GM18517 (cell line): ENCODE measurements at regions not wholly inside any gene's neighbourhood (a gene's known extent, or its start where the extent isn't known, plus 50 kb on each side); places are given as distances from the start of the nearest gene placed in this dataset.

Source experiments
- ATAC-seq: cut with Tn5 transposase; IDR thresholded peaks from one replicate; pipeline ENCODE4 v1.9.1; 2021; ENCODE audit warnings: mild to moderate bottlenecking, moderate library complexity; ENCODE audit not compliant: unreplicated experiment

GRCh38 chr2:126359494-126359893 lies 296.5 kb upstream of the GYPC start:
- no peak for ATAC-seq

GRCh38 chr2:126367361-126367760 lies 288.6 kb upstream of the GYPC start:
- ATAC-seq = no peak

DNA sequence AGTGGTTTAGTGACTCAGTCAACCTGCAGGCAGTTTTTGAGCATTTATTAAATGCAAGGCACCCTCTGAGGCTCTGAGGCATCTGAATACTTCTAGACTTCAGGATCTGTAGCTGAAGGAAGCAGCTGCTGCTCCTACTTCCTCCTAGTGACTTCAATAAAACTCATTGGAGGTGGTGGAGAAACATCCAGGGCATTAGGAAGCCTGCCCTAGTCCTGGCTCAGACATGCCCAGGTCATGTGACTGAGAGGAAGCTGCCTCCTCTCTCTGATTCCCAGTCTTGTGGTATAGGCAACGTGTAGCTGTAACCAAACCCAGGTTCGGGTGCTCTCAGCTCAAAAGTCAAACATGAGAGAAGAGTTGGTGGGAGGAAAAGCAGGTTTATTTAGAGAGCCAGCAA lies 287.2 kb upstream of the GYPC start:
- ATAC-seq = no peak

DNA sequence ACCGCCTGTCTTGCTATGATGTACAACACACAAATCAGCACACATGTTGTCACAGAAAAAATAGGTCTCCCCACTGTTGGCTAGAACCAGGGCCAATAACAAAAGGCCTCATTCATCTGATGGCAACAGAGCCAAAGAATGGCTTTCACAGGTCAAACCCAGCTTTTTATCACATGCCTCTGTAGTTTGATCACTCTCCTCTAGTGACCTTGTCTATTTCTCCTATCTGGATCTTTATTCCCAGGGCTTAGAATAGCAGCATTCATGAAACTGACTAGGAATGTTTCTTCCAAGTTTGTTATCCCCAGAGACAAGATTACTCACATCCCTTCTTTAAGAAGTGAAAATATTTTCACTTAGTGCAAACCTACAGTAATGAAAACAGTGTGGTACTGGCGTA lies 285.8 kb upstream of the GYPC start:
- no peak for ATAC-seq

DNA sequence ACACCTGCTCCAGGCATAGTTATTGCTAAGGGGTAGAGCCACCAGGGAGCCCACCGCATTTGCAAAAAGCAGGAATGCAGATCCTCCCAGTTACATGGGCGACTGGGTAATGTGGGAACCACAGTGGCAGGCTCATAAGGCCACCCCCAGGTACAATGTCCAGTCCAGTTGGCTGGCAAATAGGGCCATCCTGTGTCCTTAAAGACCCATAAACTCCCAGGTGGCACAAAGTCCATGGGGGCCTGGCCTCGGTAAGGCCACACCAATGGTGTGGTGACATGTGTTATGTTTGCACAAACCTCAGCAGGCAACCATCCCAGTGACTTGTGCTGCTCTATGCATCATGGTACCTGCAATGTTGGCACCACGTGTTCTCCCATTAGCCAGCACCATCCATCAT lies 283.6 kb upstream of the GYPC start:
- ATAC-seq = no peak

GRCh38 chr2:126378176-126378575 lies 277.8 kb upstream of the GYPC start:
- no peak for ATAC-seq

GRCh38 chr2:126381091-126381490 lies 274.9 kb upstream of the GYPC start:
- ATAC-seq = no peak

GRCh38 chr2:126382998-126383397 lies 273.0 kb upstream of the GYPC start:
- no peak for ATAC-seq

DNA sequence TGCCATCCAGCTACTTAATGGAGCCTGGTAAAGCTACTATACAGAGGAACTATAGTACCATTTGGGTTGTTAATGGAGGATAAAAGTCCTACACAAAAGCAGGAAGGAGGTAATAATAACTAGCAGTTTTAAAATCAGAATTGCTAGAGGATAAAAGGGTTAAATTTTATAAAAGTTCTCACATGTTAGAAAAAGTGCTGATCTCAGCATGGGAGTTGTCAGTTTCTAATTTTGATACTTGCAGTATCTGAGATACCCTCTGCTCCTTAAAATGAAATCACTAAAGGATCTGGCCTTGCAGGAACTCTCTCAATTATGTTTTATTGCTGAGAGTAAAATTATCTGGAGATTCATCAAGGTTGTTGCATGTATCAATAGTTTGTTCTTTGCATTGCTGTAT lies 272.2 kb upstream of the GYPC start:
- no peak for ATAC-seq

- ATAC-seq = no peak
Observed at GRCh38 chr2:126385441-126385840, 270.5 kb upstream of the GYPC start.

DNA sequence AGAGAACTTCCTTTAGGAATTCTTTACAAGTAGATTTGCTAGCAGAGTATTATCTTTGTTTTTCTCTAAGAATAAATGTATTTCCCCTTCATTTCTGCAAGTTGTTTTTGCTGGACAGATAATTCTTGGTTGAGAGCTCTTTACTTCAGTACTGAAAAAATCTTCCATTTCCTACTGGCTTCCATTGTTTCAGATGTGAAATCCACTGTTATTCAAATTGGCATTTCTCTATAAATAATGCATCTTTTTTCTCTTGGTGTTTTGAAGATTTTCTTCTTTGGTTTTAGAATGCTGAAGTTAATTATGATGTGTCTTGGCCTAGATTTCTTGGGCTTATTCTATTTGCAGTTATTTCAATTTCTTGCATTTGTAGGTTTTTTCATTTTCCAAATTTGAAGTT lies 270.0 kb upstream of the GYPC start:
- no peak for ATAC-seq

DNA sequence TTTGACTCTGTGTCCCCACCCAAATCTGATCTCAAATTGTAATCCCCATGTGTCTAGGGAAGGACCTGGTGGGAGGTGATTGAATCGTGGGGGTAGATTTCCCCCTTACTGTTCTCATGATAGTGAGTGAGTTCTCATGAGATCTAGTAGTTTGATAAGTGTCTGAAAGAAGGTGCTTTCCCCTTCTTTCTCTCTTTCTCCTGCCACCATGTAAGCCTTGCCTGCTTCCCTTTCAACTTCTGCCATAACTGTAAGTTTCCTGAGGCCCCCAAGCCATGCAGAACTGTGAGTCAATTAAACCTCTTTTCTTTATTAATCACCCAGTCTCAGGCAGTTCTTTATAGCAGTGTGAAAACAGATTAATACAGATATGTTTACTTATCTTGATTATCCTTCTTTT lies 266.5 kb upstream of the GYPC start:
- no peak for ATAC-seq

DNA sequence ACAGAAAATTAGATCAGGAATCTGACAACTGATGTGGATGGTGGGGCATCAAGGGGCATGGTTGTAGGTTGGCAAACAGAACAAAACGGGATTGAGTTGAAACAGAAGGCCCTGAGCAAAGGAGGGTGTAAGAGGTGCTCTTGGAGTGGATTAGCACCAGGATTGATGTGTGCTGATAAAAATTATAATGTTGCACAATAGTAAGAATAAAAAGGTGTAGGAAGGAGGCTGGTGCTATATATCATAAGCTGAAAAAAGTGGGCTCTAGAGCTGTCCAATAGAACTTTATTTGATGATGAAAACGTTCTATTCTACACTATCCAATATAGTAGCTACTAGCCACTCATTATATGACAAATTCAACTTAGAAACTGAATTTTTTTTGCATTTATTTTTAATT lies 263.1 kb upstream of the GYPC start:
- ATAC-seq = no peak

- no peak for ATAC-seq
Observed at GRCh38 chr2:126399001-126399400, 257.0 kb upstream of the GYPC start.

DNA sequence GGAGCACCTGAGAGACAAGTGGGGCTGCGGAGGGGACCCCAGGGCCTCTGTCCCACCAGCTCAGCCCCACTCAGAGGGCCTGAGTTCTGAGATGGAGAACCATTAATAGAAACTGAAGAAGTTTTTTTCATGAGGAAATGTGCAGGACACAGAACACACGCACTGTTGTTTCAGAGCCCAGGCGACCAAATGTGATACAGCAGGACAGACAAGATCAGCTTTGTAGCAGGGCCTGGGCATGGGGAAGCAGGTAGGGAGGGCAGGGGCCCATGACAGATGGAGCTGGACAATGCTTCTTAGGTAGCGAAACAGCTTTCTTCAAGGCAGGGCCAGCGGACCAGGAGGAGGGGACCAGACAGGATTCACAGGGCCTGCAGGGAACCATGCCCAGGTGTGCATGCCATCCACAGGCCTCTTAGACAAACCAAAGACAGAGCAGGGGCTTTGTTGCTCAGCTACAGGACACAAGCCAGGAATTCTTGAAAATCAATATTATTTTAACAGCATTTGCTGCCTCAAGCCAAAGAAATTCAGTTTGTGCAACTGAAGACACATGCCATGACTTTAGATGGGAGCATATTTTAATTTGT lies 252.8 kb upstream of the GYPC start:
- ATAC-seq = no peak

DNA sequence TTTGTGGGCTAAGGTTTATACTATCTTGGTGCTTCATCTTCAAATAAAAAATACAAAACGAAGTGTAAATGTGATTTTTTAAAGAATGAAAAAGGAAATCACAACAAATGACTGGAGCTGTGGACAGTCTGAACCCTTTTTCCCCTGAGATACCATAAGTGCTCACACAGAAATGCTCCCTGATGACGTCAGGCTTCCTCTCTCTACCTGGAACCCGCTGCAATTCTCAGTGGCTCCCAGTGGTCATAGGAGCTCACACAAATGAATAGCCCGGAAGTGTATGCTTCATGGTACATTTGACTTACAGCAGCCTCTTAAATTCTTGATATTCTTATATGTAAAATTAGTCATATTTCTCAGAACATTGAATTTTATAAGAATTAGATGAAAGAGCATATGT lies 249.7 kb upstream of the GYPC start:
- ATAC-seq = no peak

DNA sequence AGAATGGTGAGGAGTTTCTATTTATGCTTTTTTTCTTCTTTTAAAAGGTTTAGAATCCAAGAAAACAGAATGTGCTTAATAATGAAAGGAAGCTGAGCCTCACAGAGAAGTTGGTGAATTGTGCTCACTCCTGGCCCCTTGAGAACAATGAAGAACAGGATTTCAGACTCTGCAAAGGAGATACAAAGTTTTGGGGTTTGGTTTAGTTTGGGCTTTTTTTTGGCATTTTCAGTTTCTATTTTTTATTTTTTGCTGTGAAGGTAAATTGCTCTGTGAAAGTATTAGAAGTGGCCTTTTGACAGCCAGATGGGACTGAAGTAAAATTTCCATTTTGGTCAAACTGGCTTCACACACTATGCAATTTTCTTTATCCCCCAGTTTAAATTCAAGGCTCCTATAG lies 247.3 kb upstream of the GYPC start:
- no peak for ATAC-seq

GRCh38 chr2:126409850-126410249 lies 246.1 kb upstream of the GYPC start:
- no peak for ATAC-seq

DNA sequence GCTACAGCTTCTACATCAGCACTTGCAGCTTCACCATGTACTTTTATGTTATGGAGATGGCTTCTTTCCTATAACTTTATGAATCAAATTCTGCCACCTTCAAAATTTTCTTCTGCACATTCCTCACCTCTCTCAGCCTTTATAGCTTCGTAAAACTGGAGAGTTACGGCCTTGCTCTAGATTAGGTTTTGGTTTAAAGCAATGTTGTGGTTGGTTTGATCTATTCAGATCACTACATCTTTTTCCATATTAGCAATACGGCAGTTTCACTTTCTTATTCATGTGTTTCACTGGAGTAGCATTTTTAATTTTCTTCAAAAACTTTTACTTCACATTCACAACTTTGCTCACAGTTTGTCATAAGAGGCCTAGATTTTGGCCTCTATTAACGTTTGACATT lies 242.9 kb upstream of the GYPC start:
- ATAC-seq = no peak

DNA sequence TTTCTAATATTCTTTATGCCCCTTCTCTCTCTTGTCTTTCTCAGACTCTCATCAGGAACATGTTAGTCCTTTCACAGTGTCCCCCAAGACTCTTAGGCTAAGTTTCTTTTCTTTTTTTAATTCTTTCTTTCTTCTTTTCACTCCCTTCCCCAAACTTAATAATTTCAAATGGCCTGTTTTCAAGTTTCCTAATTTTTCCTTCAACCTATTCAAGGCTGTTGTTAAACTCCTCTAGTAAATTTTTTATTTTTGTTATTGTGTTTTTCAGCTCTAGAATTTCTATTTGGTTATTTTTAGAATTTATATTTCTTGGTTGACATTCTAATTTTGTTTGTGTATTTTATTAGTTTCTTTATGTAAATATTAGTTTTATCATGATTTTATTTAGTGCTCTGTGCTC lies 236.6 kb upstream of the GYPC start:
- ATAC-seq = no peak

DNA sequence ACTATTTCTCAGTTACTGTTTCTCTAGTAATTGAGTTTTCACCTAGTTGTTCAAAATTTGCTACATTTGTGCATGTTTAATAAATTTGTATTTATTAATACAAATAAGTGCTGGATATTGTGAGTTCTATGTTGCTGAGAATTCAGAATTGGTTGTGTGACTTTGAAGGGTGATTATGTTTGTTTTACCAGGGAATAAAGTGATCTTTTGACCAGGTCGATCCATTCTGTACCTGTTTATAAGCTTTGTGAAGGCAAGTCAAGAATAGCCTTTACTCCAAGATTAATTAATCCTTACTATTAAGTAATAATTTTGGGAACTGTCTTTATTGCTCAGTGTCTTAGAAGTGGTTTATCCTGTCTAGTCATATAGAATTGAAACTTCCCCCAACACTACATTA lies 230.0 kb upstream of the GYPC start:
- no peak for ATAC-seq

DNA sequence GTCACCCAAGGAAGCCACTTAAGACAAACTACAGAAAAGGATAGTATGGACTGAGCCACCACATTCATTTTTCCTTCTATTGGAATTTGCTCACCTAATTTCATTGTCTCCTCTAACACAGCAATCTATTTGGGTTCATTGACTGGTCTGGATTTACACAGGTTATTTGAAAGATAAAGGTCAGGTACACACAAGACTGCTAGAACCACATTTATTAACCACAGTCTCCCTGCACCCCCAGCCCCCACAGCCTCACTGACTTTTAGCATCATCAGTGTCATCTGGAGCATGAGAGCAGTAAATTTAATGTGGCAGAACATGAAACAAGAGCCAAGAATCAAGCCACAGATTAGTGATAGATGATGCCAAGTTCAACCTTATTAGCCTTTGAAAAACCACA lies 226.9 kb upstream of the GYPC start:
- ATAC-seq = no peak

DNA sequence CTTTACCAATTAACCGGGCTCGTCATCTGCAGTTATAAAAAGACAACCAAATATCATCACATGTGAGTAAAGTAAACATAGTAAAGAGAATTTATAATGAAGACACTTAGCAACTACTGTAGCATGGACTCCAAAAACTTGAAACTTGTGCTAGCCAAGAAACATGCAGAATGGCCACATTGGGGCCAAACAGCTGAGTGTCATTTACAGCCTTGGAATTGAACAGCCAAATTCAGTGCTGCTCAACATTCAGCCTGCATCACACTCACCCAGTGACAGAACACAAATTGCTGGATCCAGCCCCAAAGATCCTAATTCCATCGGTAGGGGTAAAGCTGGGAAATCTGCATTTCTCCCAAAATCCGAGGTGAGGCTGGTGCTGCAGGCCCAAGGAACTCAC lies 224.8 kb upstream of the GYPC start:
- ATAC-seq = no peak

DNA sequence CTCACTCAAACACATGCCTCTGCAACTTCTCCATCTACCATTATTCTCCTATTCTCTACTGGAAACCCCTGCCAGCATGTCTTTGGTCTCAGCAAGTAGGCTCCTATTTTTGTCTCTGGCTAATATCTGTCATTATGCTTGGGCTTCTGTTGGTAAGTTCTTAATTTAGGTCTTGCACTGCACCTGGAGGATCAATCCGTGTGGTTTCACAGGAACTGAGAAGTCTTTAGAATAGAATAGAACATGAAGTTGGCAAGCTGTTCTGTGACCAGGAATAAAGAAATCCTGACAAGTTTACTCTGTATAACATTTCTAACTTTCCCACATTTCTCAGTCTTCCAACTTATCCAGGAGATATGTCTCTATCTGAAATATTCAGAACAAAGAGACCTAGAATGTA lies 219.5 kb upstream of the GYPC start:
- ATAC-seq = no peak
